ENCODE measurements at regions not wholly inside any gene's neighbourhood (a gene's known extent, or its start where the extent isn't known, plus 50 kb on each side); places are given as distances from the start of the nearest gene placed in this dataset.

DNA sequence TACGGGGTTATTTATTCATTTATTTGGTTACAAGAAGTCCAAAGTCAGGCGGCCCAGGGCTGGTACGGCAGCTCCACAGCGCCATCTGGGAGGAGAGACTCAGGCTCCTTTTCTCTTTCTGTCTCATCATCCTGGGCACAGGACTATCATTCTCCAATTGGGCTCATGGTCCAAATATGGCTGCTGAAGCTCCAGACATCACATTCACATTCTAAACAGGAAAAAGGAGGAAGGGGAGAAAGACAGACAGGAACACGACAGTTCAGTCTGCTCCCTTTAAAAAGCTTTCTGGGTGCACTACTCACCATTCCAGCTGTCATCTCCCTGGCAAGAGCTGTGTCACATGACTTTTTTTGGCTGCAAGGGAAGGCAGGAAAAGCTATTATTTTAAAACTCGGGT lies 74.4 kb upstream of the PDZD8 start:
- H3K27ac ChIP-seq: no peak overlapping the region
- TF ChIP-seq ZFX (IDR thresholded peaks at IDR 0.05; ENCODE audit: borderline replicate concordance): no peak
- TF ChIP-seq, protein P1, sequence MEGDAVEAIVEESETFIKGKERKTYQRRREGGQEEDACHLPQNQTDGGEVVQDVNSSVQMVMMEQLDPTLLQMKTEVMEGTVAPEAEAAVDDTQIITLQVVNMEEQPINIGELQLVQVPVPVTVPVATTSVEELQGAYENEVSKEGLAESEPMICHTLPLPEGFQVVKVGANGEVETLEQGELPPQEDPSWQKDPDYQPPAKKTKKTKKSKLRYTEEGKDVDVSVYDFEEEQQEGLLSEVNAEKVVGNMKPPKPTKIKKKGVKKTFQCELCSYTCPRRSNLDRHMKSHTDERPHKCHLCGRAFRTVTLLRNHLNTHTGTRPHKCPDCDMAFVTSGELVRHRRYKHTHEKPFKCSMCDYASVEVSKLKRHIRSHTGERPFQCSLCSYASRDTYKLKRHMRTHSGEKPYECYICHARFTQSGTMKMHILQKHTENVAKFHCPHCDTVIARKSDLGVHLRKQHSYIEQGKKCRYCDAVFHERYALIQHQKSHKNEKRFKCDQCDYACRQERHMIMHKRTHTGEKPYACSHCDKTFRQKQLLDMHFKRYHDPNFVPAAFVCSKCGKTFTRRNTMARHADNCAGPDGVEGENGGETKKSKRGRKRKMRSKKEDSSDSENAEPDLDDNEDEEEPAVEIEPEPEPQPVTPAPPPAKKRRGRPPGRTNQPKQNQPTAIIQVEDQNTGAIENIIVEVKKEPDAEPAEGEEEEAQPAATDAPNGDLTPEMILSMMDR (IDR thresholded peaks at IDR 0.05): peak; percentile 46

DNA sequence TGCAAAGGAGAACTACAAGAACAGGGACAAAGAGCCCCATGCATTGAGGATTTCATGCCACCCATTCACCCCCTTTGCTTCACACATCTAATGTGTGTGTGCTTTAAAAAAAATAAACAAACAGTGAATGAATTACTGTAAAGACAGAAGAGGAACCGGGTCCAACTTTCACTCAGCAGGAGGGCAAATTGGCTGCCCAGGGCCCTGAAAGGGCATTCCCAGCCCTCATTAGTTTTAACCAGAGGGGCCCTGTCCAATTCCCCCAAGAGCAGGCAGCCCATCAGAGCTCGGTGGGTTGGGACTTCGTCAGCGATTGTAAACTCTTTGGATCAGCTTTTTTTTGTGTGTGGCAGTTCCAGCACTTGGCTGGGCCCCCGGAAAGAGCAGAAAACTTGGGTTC lies 73.6 kb upstream of the PDZD8 start:
- TF ChIP-seq ZFX (IDR thresholded peaks at IDR 0.05; ENCODE audit: borderline replicate concordance): no peak
- TF ChIP-seq, protein P1 (IDR thresholded peaks at IDR 0.05): no peak
- H3K27ac ChIP-seq: no peak overlapping the region

DNA sequence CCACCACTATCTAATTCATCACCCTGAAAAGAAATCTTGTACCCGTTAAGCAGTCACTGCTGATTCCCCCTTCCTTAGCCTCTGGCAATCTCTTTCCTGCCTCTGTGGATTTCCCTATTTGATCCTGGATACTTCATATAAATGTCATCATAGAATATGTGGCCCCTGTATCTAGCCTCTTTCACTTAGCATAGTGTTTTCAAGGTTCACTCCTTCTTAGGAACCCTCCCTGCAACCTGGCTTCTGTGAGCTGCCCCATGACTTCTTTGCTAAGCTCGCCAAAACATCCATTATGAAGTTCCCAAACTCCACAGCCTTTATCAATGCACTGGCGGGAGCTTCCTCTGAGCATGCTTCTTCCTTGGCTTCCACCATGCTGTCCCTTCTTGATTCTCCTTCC lies 70.8 kb upstream of the PDZD8 start:
- TF ChIP-seq, protein P1 (IDR thresholded peaks at IDR 0.05): no peak
- TF ChIP-seq ZFX (IDR thresholded peaks at IDR 0.05; ENCODE audit: borderline replicate concordance): no peak
- H3K27ac ChIP-seq: no peak overlapping the region

DNA sequence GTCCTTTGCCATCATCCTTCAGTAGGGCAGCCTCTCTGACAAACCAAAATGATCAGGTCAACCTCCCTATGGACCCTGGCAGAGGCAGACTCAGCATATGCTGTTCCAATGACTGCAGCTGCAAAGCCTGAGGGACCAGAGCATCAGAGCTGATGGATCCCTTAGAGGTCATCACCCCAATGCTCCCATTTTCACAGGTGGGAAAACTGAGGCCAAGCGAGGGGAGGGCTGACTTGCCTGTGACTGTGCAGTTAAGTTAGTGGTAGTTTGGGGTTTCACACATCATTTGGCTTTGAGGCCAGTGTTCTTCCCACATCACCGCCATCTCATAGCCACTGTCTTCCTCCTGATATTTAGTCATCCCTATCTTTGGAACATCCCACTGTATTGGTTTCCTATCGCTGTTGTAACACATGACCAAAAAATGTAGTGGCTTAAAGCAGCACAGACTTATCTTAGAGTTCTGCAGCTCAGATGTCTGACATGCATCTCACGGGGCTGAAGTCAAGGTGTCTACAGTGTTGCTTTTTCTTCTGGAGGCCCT lies 69.3 kb upstream of the PDZD8 start:
- H3K27ac ChIP-seq: no peak overlapping the region
- no peak for TF ChIP-seq ZFX (IDR thresholded peaks at IDR 0.05; ENCODE audit: borderline replicate concordance)
- TF ChIP-seq, protein P1 (IDR thresholded peaks at IDR 0.05): no peak

DNA sequence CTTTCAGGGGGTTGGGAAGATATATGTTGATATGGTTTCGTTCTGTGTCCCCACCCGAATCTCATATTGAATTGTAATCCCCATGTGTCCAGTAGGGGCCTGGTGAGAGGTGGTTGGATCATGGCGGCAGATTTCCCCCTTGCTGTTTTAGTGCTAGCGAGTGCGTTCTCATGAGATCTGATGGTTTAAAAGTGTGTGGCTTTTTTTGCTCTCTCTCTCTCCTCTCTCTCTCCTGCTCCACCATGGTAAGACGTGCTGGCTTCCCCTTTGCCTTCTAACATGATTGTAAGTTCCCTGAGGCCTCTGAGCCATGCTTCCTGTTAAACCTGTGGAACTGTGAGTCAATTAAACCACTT lies 68.4 kb upstream of the PDZD8 start:
- H3K27ac ChIP-seq: no peak overlapping the region
- no peak for TF ChIP-seq ZFX (IDR thresholded peaks at IDR 0.05; ENCODE audit: borderline replicate concordance)
- TF ChIP-seq, protein P1 (IDR thresholded peaks at IDR 0.05): no peak

DNA sequence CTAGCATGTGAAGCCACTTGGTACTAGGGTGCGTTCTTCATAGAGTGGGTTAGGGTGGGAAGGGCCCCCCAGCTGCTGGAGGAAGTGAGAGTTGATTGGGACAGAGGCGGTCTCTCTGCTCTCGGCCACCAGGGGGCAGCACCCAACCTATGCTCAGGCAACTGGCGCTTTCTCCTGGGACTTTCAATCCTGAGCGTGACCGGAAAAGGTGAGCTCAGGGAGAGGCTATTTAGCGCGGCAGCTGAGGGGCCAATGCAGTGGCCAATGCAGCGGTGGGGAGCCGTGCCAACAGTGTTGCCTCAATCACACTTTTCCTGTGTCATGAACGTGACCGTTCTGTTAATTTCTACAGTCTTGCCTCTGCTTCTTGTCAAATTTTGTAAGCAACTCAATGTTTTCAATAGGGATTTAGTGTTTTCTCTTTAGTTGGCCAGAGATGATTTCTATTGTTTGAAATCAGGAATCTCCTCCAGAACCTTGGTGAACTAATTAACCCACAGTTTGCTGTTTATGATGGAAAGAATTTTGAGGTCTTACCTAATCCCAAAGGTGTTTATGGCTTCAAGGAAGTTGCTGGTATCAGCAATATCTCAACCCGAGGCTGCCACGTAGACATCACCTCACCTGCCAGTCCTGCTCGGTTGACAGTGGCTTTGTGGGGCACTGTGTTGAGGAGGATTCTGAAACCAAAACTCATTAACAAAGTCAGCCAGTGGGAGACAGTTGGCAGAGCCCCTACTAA lies 67.9 kb upstream of the PDZD8 start:
- no peak overlapping the region for H3K27ac ChIP-seq
- TF ChIP-seq, protein P1 (IDR thresholded peaks at IDR 0.05): peak; percentile 93
- no peak for TF ChIP-seq ZFX (IDR thresholded peaks at IDR 0.05; ENCODE audit: borderline replicate concordance)

DNA sequence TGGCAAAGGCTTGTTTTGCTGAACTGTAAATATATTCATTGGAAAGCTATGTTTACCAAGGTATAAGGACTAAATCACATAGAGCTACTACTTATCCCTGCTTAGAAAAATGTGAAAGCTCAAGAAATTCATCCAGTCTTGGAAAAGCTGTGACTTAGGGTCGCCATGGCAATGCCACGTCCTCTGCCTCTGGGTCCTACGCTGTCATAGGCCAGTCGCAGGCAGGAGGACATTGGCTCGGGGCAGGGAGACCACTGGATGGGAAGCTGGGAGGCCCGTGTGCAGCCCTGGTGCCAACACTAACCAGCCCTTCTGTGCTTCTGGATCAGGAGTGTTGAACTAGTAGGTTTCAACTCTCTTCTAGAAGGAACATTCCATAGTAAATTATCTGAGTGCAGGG lies 67.3 kb upstream of the PDZD8 start:
- no peak for TF ChIP-seq ZFX (IDR thresholded peaks at IDR 0.05; ENCODE audit: borderline replicate concordance)
- H3K27ac ChIP-seq: no peak overlapping the region

Data from 22Rv1 (cell line).